ENCODE measurements at regions not wholly inside any gene's neighbourhood (a gene's known extent, or its start where the extent isn't known, plus 50 kb on each side); places are given as distances from the start of the nearest gene placed in this dataset.

DNA sequence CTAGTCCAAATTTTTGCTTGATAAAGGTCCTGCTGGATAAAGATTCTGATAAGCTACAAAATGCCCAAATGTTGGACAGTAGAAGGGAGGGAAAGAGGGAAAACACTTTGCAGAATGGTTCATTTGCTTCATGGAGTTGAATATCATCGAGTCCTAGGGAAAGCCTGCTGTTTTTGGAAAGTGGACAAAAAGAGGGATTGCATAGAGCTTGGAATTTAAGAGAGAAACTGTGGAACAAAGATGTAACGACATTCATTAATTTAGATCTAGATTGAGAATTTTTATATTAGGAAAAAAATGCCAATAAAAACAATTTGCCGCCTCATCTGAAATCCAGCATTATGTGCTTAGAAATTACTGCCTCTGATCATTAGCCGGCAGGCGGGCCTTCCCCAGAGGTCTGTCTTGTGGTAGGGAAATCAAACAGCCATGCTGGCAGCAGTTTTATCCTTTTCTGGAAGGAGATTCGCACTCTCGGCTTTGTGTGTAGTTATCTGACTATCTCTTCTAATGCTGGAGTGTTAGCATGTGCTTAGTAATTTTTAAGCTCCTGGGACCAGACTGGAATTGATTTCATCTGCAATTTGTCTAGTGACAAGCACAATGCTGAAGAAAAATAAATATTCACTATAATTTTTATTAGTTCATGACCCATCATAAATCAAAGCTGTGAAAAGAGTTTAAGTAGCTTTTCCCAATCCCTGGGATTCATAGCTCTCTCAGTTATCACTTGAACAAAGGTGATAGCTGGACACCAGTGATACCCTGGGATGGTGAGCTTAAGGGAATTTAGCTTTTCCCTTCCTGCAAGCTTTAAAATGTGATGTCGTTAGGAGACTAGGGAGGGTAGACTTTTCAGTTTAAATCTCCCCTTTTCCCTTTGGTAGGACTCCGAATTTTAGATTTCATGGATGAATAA is 329.5 kb downstream of the PRL start (continued):
- TF ChIP-seq TSHZ2 (CRISPR knock-in tag; IDR thresholded peaks at IDR 0.05), result no peak
- no peak for TF ChIP-seq ZNF565 (CRISPR knock-in tag; conservative IDR thresholded peaks at IDR 0.05; ENCODE audit: low read depth)

DNA sequence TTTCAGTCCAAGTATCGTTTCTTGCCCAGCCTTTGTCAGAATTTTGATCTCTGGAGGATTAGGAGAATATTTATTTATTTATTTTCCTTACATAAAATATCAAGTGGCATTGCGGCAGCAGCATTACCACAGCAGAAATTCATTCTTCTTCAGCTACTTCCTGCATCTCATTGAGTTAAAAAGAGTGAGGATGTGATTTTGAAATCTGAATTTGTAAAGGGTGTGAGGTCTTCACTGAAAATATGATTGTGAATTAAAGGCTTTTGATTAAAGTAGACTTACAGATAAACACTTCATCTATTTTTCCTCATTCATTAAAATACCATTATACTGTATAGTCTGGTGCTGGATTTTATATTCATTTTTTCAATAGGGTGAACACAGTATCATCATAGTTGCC is 328.4 kb downstream of the PRL start:
- ATAC-seq, result no peak
- TF ChIP-seq TOX (CRISPR knock-in tag; IDR thresholded peaks at IDR 0.05; ENCODE audit: borderline replicate concordance), result no peak
- TF ChIP-seq ZNF565 (CRISPR knock-in tag; conservative IDR thresholded peaks at IDR 0.05; ENCODE audit: low read depth), result no peak
- TF ChIP-seq ZFP3 (CRISPR knock-in tag; IDR thresholded peaks at IDR 0.05), result no peak
- TF ChIP-seq CSDC2 (CRISPR knock-in tag; IDR thresholded peaks at IDR 0.05), result no peak
- no peak for TF ChIP-seq PATZ1 (CRISPR knock-in tag; IDR thresholded peaks at IDR 0.05; ENCODE audit: borderline replicate concordance)
- no peak for TF ChIP-seq ZC3H10 (CRISPR knock-in tag; IDR thresholded peaks at IDR 0.05)
- TF ChIP-seq ZFP30 (CRISPR knock-in tag; IDR thresholded peaks at IDR 0.05), result no peak
- TF ChIP-seq, protein P1, sequence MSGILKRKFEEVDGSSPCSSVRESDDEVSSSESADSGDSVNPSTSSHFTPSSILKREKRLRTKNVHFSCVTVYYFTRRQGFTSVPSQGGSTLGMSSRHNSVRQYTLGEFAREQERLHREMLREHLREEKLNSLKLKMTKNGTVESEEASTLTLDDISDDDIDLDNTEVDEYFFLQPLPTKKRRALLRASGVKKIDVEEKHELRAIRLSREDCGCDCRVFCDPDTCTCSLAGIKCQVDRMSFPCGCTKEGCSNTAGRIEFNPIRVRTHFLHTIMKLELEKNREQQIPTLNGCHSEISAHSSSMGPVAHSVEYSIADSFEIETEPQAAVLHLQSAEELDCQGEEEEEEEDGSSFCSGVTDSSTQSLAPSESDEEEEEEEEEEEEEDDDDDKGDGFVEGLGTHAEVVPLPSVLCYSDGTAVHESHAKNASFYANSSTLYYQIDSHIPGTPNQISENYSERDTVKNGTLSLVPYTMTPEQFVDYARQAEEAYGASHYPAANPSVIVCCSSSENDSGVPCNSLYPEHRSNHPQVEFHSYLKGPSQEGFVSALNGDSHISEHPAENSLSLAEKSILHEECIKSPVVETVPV (CRISPR knock-in tag; IDR thresholded peaks at IDR 0.05), result no peak
- no peak for TF ChIP-seq ARNTL (CRISPR knock-in tag; IDR thresholded peaks at IDR 0.05; ENCODE audit: borderline replicate concordance, low read depth)
- no peak for TF ChIP-seq ZNF8 (CRISPR knock-in tag; IDR thresholded peaks at IDR 0.05)
- no peak for TF ChIP-seq ZNF70 (CRISPR knock-in tag; IDR thresholded peaks at IDR 0.05)
- TF ChIP-seq ESRRG (CRISPR knock-in tag; IDR thresholded peaks at IDR 0.05), result no peak
- no peak for TF ChIP-seq POU6F1 (CRISPR knock-in tag; IDR thresholded peaks at IDR 0.05; ENCODE audit: borderline replicate concordance, low read depth)
- TF ChIP-seq GLIS3 (CRISPR knock-in tag; IDR thresholded peaks at IDR 0.05), result no peak
- TF ChIP-seq TCF4 (CRISPR knock-in tag; IDR thresholded peaks at IDR 0.05; ENCODE audit: borderline replicate concordance), result no peak
- no peak for TF ChIP-seq ISL1 (CRISPR knock-in tag; IDR thresholded peaks at IDR 0.05)
- TF ChIP-seq BACH2 (CRISPR knock-in tag; IDR thresholded peaks at IDR 0.05; ENCODE audit: borderline replicate concordance), result no peak
- TF ChIP-seq PPARA (CRISPR knock-in tag; IDR thresholded peaks at IDR 0.05; ENCODE audit: borderline replicate concordance), result no peak
- TF ChIP-seq TSHZ2 (CRISPR knock-in tag; IDR thresholded peaks at IDR 0.05), result no peak
